Cardiac muscle cell (in vitro differentiated cells and primary cell): ENCODE measurements at regions not wholly inside any gene's neighbourhood (a gene's known extent, or its start where the extent isn't known, plus 50 kb on each side); places are given as distances from the start of the nearest gene placed in this dataset.

ENCODE experiments used
- DNase-seq, 2 donors: peaks; one replicate each; pipeline versions ENCODE4 v3.0.0 to v3.0.0-alpha.2; 2010 to 2017; ENCODE audit warnings: low read depth in 1 of 2, low spot score in 1 of 2
- H3K27ac ChIP-seq: fragments of 200-600 bp; sonication (generic); 2 replicates; pipeline ENCODE4 v1.5.1; 2016
- H3K27me3 ChIP-seq: fragments of 200-600 bp; sonication (generic); 2 replicates; pipeline ENCODE4 v1.6.0; 2016; ENCODE audit warnings: control low read depth
- H3K36me3 ChIP-seq: fragments of 200-600 bp; sonication (generic); 2 replicates; pipeline ENCODE4 v1.5.1; 2016; ENCODE audit warnings: control low read depth
- H3K4me1 ChIP-seq: fragments of 200-600 bp; sonication (generic); 2 replicates; pipeline ENCODE4 v1.8.1; 2017; ENCODE audit warnings: low read depth, mild to moderate bottlenecking, mixed run types
- H3K4me3 ChIP-seq: fragments of 200-600 bp; sonication (generic); 2 replicates; pipeline ENCODE4 v1.5.1; 2016; ENCODE audit warnings: mild to moderate bottlenecking
- H3K9me3 ChIP-seq: fragments of 200-600 bp; sonication (generic); 2 replicates; pipeline ENCODE4 v1.5.1; 2017; ENCODE audit warnings: low read depth, mild to moderate bottlenecking, control low read depth
- CTCF ChIP-seq: IDR thresholded peaks from 2 replicates; pipeline ENCODE4 v1.5.1; 2012; ENCODE audit warnings: low read depth, mild to moderate bottlenecking, low read length

- Histone ChIP-seq H3K4me3 (no peak overlapping the region), H3K4me1 (peaks cover 4% of the 10 kb centered on the region), H3K27me3 (no peaks in the 10 kb centered on the region), H3K27ac (no peak overlapping the region), H3K9me3 (no peaks in the 10 kb centered on the region), H3K36me3 (no peaks in the 10 kb centered on the region)
- no peak for DNase-seq
- no peak for TF ChIP-seq CTCF
These were observed 1097.9 kb downstream of the REEP3 start for GRCh38 chr10:64619102-64619501.

DNA sequence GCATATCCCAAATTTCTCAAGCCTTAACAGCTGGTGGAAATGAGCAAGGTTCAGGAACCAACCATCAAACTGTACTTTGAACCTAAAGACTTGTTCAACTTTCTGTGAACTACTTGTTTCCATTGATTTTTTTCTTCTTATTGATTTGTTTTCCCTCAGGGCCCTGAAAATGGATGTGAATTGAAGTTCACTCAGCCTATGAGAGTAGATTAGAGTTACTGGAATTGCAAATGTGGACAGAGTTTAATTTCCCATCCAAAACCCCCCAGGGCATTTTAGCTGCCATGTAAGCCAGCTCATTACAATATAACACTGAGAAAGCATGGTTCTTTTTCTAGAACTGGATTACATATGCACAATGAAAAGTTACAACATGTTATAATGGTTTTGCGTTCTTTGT is 1105.7 kb downstream of the REEP3 start:
- Histone ChIP-seq H3K9me3 (no peaks in the 10 kb centered on the region), H3K27ac (no peak overlapping the region), H3K27me3 (no peaks in the 10 kb centered on the region), H3K4me1 (peaks cover 18% of the 10 kb centered on the region), H3K36me3 (no peaks in the 10 kb centered on the region), H3K4me3 (no peak overlapping the region)
- TF ChIP-seq CTCF = no peak
- no peak for DNase-seq

DNA sequence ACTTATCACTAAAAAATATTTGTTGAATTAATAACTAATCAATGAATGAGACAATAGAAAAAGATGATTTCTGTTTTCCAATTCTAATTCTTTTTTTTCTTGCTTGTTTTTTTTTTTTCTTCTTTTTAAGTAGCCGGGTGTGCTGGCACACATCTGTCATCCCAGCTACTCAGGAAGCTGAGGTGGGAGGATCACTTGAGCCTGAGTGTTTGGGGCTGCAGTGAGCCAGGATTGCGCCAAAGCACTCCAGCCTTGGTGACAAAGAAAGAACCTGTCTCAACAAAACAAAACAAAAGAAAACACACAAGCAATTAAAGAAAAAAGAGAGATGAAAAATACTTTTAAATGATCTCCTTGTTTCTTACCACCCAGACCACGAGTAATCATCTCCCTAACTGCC is 1109.3 kb downstream of the REEP3 start:
- TF ChIP-seq CTCF = no peak
- Histone ChIP-seq H3K27me3 (no peaks in the 10 kb centered on the region), H3K27ac (no peak overlapping the region), H3K4me3 (no peak overlapping the region), H3K4me1 (peaks cover 24% of the 10 kb centered on the region), H3K9me3 (no peaks in the 10 kb centered on the region), H3K36me3 (no peaks in the 10 kb centered on the region)
- peak in 1 of 2 donors; percentile 57 for DNase-seq

DNA sequence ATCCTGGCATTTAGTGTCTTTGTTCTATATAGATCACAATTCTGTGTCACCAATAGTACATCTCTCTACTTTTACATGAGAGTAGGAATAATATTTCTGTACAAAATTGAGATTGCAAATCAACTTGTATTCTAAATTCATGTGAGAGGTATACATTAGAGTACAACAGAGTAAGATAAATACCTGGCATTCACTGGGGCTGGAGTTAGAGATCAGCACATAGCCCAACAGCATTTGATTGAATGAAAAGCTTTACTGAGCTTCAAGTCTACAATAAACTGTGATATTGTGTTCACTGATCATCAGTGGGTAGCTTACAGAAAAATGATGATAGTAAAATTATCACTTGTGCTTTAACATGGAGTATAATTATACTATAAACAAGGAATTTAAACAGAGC is 1114.7 kb downstream of the REEP3 start:
- no peak for DNase-seq
- TF ChIP-seq CTCF = no peak
- H3K4me1 ChIP-seq = peaks cover 17% of the 10 kb centered on the region
- H3K27ac ChIP-seq = no peak overlapping the region
- no peaks in the 10 kb centered on the region for H3K36me3 ChIP-seq
- H3K9me3 ChIP-seq = no peaks in the 10 kb centered on the region
- no peak overlapping the region for H3K4me3 ChIP-seq
- no peaks in the 10 kb centered on the region for H3K27me3 ChIP-seq

GRCh38 chr10:64636461-64636860 is 1115.3 kb downstream of the REEP3 start:
- Histone ChIP-seq H3K36me3 (no peaks in the 10 kb centered on the region), H3K4me3 (no peak overlapping the region), H3K27ac (no peak overlapping the region), H3K9me3 (no peaks in the 10 kb centered on the region), H3K4me1 (peaks cover 11% of the 10 kb centered on the region), H3K27me3 (no peaks in the 10 kb centered on the region)
- no peak for DNase-seq
- no peak for TF ChIP-seq CTCF

- Histone ChIP-seq H3K4me1 (no peaks in the 10 kb centered on the region), H3K9me3 (no peaks in the 10 kb centered on the region), H3K4me3 (no peak overlapping the region), H3K36me3 (no peaks in the 10 kb centered on the region), H3K27ac (no peak overlapping the region), H3K27me3 (no peaks in the 10 kb centered on the region)
- no peak for DNase-seq
- no peak for TF ChIP-seq CTCF
These were observed 1116.7 kb downstream of the REEP3 start for GRCh38 chr10:64637939-64638338.
